ENCODE measurements at regions not wholly inside any gene's neighbourhood (a gene's known extent, or its start where the extent isn't known, plus 50 kb on each side); places are given as distances from the start of the nearest gene placed in this dataset.
"Not testable (repeated sequence)": the region's sequence is repeated elsewhere in the genome, so short reads cannot be mapped to it uniquely, and the experiment has no call there.

DNA sequence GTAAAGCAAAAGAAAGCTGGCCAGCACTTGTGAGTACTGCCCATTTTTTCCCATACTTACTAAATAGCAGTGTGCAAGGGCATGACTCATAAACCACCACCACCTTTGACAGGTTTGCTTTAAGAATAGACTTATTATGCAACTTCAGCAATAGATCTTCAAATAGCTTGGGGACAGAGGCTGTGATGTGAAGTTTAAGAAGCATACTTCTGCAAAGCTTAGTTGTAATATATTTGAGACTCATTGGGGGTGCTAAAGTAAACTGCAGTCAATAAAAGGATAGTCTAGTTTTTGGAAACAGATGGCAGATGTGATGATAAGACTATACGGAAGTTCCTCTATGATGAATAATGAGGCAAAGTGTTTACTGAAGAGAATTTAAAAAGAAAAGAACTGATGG, 210.0 kb downstream of the PLA2G4A start:
- peak; percentile 14 for DNase-seq

DNA sequence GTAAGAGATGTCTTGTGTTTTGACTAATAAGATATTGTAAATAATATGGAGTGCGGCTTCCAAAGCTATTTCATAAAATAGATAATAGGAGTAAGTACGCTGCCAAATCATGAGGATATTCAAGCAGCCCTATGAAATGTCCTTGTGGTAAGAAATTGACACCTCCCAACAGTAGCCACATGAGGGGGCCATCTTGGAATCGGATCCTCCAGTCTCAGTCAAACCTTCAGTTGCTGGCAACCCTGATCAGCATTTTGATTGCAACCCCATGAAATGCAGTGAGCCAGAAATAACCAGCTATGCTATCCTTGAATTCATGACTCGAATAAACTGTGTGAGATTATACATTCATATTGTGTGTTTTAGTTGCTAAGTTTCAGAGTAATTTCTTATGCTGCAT, 212.4 kb downstream of the PLA2G4A start:
- DNase-seq: no peak

DNA sequence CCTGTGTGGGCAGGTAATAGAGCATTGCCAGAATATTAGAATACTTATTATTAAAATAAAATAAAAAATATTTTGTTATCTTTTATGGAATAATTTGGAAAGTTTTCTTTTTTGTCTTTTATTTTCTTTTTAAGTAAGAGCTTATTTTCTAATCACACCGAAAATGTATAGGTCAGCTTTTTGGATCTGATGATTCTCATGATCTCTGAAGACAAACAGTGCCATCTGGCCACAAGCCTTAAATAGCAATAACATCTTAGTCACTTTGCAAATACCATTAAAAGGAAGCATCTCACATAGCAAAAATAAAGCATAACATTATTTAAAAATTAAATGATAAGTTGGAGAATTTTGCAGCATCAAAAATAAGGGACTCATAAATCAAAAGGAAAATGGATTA, 213.8 kb downstream of the PLA2G4A start:
- DNase-seq: no peak

DNA sequence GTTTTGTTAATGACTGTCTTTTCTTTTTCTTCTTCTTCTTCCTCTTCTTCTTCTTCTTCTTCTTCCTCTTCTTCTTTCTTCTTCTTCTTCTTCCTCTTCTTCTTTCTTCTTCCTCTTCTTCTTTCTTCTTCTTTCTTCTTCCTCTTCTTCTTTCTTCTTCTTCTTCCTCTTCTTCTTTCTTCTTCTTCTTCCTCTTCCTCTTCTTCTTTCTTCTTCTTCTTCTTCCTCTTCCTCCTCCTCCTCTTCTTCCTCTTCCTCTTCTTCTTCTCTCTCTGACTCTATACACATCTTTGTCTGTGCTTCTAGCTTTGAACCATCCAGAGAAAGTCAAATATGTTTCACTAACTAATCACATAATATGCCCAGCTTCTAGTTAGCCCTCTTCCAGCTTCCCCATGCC, 214.7 kb downstream of the PLA2G4A start:
- not testable (repeated sequence) for DNase-seq

DNA sequence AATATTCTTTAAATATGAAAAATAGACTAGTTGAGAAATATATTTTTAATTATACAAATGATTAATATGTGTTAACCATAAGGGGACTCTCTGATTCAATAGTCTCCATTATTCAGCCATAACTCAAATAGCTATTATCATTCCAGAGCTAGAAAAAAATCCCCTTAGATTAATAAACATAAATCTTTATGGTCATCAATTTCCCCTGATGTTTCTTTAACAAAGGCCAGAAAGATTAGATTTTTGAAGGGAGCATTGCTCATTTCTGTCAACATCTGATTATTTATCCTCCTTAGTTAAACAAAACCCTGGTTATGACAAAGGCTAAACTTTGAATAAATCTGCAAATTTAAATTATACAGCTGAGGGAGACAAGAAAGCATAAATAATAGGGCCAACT, 215.7 kb downstream of the PLA2G4A start:
- no peak for DNase-seq

DNA sequence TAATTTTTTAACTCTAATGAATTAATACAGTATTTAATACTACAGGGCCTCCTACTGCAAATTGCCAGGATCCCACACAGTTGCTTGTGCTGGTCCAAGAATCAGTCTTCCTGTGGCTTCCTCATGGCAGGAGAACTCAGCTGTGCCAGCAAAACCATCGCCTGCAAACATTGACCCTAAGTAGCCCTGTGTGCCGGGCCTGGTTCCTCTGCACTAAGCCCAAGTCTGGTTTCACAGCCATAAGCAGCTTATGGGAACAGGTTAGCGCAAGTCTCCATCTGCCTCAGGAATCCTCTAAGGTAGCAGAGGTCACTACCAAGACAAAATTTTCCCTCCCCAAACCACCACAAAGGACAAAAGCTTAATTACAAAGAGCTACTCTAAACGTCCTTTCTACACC, 216.6 kb downstream of the PLA2G4A start:
- no peak for DNase-seq

DNA sequence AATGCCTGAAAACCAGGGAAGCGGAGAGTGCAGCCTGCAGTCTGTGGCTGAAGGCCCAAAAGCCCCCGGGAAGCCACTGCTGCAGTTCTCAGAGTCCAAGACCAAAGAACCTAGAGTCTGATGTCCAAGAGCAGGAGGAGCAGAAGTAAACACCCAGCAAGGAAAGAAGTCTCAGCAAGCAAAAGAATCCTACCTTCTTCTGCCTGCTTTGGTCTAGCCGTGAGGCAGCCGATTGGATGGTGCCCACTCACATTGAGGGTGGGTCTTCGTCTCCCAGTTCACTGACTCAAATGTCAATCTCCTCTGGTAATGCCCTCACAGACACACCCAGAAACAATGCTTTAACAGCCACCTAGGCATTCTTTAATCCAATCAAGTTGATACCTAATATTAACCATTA, 217.5 kb downstream of the PLA2G4A start:
- no peak for DNase-seq

DNA sequence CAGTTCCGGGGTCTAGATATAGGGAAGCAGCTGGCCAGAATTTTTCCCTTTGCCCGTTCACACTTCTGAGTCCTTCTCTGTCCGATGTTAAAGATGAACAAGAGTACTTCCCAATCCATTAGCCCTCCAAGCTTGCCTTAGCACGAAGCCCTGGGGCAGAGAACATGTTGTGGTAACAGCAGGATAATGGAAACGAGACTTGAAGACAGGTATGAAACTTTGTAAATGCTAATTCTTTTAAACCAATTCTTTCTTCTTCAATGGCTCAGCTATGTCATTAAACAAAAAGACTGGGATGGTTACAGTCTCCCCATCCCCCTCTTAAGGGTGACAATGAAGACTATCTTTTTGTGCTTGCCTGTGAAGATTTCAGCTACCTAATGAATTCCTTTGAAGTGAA, 218.5 kb downstream of the PLA2G4A start:
- no peak for DNase-seq

DNA sequence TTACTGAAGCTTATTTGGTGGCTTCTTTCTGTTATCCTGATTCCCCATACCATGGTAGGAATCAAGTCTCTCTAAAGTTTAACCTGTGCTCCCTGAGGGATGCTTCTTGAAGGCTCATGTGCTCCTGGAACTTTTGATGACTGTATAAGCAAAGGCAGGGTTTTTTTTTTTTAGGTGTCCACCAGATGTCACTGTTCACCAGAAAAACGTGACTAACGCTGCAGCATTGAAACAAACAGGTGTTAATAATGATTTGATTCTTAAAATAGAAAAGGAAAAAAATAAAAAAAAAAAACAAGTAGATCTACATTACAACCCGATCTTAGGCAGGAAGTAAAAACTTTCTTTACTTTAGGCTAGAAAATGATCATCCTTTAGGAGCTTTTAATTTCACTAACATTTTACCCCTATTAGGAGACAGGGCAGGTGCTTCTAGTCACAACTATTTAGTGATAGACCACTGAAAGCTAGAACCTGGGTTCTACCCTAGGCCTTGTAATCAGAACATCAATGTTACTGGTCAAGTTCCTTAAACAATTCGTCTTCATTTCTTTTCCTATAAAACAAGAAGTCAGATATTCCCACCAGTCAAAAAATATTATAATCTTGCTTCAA, 223.0 kb downstream of the PLA2G4A start:
- DNase-seq: peak; percentile 52

DNA sequence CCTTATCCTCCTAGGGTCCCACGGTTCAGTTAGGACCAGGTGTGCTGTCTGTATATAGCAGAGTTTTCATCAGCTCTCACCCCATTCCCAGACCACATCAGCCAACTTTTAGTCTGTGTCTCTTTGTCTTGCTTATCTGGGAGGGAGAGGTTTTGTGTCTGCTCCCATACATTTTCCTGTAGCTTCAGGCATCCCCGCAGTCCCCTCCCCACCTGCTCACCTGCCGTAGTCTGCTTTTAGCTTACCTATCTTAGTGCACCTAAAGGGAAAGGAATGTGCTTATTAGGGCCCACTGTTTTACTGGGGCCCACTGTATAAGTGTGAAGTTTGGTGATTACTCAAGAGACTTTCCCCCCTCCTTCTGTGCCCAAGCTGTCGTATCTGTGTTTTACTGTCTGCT, 225.1 kb downstream of the PLA2G4A start:
- no peak for DNase-seq

DNA sequence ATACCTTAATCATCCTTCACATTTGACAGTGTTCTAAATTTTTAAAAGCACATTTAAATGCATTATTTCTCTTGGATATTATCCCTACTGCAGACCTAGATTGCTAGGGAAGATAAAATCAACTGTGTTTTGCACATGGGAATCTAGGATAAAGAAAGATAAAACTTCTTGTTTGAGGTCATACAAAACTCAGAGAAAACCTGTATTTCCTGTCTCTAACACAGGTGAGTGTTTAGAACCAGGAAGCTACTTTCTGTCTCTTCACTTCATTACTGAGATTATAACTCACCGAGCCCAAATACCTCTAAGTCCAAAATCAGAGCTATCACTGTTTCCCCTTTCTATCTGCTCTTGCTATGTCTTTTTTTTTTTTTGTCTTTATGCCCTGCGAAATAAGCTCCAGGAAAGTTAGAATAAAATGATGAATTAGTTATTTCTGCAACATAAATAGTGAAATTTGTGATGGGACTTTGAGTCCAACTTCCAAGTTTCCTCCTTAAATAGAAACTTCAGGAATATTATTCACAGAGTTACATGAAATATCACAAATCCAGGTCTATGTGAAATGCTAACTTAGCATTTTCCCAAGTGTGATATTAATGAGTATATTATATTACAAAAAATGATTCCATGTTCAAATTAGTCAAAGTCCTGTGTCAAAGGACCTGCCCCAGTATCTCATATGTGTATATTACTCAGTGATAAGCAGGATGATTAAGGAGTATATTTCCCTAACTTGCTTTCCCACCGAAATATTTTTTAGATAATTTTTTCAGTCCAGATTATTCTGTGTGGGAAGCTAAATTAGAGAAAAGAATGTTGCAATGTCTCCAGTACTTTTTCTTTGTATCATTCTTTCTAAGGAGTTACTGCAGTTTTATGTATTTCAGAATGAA, 226.4 kb downstream of the PLA2G4A start:
- DNase-seq: no peak

DNA sequence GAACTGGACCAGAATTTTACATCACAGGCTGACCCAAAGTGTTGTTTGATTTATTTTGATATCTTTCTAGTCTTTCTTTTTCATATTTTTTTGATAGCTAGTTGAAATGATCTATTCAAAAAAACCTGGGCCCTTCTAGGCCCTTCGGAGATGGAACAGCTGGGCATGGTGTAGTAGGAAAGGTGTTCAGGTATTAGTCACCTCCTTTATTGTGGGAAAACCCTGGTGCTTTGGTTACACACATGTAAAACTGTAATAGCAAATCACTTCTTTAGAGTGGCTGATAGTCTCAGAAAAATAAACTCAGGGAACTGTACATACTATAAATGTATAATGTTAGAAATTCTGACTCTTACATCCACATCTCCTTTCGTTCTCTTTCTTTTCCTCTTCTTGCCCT, 234.5 kb downstream of the PLA2G4A start:
- no peak for DNase-seq

DNA sequence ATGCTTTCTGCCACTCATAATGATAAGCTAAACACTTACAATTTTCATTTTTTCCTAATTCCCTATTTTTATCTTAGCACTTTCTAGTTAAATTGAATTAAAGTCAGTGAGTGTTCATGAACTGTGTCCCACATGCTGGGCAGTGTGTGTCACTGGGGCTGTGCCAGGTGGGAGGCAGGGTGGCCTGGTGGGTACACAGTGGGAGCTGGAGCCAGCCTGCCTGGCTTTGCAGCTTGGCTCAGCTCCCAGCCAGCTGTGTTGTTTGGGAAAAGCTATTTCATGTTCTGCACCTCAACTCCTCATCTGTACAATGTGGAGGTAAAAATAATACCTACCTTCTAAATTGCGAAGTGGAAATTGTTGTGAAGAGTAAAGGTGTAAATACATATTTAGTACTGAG, 238.4 kb downstream of the PLA2G4A start:
- peak; percentile 77 for DNase-seq

DNA sequence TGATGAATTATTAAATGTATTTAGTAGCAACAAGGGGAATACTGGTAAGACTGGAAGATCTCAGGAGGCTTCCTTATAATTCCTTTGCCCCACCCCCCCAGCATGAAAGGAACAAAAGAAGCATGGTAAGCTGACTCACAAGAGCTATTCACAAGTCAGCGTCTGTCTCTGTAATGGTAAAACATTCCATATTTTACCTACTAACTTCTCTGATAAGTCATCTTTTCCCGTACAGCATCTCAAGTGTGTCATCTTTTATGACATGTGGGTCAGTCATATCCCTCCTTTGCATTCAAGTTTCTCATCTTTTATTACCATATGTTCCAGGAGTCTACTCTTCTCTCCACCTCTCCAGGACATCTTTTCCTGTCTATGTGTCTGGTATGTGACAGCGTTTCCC, 241.3 kb downstream of the PLA2G4A start:
- no peak for DNase-seq

DNA sequence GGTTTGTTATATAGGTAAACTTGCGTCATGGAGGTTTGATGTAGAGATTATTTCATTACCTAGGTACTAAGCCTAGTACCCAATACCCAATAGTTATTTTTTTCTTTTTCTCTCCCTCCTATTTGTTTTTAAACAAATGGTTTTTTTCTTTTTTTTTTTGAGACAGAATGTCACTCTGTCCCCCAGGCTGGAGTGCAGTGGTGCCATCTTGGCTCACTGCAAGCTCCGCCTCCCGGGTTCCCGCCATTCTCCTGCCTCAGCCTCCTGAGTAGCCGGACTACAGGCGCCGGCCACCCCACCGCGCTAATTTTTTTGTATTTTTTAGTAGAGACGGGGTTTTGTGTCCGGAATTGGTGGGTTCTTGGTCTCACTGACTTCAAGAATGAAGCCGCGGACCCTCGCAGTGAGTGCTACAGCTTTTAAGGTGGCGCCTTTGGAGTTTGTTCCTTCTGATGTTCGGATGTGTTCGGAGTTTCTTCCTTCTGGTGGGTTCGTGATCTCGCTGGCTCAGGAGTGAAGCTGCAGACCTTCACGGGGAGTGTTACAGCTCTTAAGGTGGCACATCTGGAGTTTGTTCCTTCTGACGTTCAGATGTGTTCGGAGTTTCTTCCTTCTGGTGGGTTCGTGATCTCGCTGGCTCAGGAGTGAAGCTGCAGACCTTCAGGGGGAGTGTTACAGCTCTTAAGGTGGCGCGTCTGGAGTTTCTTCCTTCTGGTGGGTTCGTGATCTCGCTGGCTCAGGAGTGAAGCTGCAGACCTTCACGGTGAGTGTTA, 243.7 kb downstream of the PLA2G4A start:
- DNase-seq: not testable (repeated sequence)

DNA sequence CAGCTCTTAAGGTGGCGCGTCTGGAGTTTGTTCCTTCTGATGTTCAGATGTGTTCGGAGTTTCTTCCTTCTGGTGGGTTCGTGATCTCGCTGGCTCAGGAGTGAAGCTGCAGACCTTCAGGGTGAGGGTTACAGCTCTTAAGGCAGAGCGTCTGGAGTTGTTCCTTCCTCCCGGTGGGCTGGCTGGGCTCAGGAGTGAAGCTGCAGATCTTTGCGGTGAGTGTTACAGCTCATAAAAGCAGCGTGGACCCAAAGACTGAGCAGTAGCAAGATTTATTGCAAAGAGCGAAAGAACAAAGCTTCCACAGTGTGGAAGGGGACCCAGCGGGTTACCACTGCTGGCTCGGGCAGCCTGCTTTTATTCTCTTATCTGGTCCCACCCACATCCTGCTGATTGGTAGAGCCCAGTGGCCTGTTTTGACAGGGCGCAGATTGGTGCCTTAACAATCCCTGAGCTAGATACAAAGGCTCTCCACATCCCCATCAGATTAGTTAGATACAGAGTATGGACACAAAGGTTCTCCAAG, 244.3 kb downstream of the PLA2G4A start:
- DNase-seq: not testable (repeated sequence)

DNA sequence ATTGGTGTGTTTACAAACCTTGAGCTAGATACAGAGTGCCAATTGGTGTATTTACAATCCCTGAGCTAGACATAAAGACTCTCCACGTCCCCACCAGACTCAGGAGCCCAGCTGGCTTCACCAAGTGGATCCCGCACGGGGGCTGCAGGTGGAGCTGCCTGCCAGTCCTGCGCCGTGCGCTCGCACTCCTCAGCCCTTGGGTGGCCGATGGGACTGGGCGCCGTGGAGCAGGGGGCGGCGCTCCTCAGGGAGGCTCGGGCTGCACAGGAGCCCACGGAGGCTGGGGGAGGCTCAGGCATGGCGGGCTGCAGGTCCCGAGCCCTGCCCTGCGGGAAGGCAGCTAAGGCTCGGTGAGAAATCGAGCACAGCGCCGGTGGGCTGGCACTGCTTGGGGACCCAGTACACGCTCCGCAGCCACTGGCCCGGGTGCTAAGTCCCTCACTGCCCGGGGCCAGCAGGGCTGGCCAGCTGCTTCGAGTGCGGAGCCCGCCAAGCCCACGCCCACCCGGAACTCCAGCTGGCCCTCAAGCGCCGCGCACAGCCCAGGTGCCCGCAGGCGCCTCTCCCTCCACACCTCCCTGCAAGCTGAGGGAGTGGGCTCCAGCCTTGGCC, 245.0 kb downstream of the PLA2G4A start:
- DNase-seq: not testable (repeated sequence)

DNA sequence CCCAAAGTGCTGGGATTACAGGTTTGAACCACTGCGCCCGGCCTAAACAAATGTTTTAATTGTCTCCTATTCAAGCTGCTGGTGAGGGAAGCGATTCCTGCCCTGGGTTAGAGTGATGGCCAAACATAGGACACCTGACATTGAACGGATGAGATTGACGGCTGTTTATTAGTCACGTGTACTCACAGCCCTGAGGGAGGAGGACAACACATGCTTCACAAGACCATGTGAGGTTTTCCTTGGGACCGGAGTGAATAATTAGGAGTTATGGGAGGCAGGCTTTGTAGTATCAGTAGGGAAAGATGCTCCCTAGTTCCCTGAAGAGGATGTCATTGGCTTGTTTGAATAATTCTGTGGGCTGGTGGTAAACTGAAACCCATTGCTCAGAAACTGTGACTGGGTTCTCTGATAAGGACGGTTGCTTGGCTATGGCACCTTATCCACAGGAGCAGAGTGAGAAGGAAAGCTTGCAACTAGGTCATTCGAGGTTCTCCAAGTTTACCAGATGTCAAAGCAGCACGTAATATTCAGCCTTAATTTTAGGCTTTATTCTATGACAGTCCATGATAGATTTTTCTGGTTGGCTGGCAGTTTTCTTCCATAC, 245.8 kb downstream of the PLA2G4A start:
- no peak for DNase-seq

DNA sequence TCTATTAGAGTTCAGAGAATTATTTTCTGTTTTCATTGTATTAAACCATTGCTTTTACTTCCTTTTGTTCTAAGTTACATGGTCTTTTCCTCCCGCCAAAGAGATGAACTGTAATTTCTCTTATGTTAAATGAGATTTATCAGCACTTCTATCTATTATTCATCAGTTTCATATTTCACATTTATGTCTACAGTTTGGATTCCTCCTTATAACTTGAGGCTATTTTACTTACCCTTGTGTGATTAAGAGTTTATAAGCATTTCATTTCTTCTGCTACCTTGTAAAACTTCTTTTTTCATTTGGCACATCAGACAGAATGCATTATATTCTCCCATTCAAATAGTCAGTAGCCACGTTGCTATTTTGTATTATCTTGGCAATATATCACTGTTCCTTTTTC, 248.2 kb downstream of the PLA2G4A start:
- DNase-seq: no peak

DNA sequence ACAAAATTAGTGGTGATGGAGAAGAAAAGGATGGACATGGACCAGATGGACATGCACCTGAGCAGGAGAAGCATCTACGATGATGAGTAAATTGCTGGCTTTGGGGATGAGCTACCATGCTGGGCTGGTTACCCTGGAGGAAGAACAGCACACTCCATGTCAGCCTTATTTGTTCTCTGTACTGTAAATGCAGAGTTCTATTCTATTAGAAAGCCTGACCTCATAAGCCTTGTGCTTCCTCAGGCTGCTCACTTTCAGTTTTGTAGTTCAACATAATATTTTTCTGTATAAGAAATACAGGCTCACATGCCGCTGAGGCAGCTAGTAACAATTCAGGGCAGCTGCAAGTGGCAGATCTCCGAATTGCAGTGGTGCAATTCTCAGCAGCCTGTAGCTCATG, 249.6 kb downstream of the PLA2G4A start:
- no peak for DNase-seq

DNA sequence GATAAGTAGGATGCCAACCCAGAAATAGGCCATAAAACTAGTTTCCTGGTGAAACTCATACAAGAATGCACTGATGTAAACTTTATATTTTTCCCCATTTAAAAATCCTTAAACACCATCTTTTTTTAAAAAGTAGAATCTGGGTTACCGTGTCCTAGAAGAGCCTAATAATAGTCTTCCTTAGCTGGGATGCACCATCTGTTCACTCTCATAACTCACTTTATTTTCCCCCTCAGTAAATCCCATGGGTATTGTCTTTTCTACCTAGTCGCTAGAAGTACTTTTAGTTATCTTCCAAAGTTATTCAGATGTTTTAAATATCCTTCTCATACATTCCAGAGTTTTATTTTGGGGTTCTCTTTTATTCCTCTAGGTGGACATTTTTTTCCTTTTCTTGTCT, 250.2 kb downstream of the PLA2G4A start:
- DNase-seq: peak; percentile 62

DNA sequence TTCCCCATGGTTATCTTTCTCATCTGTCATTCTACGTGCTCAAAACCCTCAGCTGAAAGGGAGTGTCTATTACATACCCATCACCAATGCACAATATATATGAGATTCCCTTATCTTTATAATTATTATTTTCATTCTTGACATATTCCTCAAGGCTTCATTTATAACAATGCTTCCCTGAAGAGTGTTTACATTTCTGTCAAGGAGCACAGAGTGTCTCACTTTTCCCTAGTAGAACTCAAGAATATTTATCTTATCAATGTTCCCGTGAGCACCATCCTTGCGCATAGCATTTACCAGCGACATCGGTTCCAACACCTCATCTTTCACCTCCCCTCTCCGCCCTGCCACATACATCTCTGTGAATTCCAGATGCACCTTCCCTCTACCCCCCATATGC, 250.6 kb downstream of the PLA2G4A start:
- DNase-seq: no peak

DNA sequence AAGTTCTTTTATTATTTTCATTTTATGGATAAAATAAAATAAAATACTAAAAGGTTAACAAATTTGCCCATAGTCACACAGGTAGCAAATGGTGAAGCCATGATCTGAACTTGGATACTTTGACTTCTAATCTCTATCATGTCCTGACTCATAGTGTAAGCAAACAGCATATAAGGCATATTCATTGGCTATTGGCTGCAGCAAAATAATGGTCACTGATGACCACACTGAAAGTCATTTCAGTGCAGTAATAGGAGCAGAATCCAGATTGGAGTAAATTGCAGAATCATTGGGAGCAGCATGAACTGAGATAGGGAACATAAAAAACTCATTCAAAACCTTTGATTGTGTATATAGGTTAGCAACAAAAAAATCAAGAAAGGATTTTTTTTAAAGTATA, 262.9 kb downstream of the PLA2G4A start:
- no peak for DNase-seq
